Upper lobe of left lung (tissue), 4 donors: ENCODE measurements at regions not wholly inside any gene's neighbourhood (a gene's known extent, or its start where the extent isn't known, plus 50 kb on each side); places are given as distances from the start of the nearest gene placed in this dataset.

Experiments used
- POLR2AphosphoS5 ChIP-seq, 2 donors: sonication (generic); formaldehyde crosslinking; IDR thresholded peaks; one replicate each; pipeline ENCODE4 v1.5.1; 2017; ENCODE audit warnings: antibody characterized with exemption in 2 of 2
- TF ChIP-seq, protein P1 (sequence below), 6 experiments: fragments of 450-650 bp in 4 of 6; fragments of 200-600 bp in 2 of 6; sonication (generic) in 2 of 6; IDR thresholded peaks; one replicate each; pipeline ENCODE4 v1.5.1; 2016 to 2019; ENCODE audit warnings: antibody characterized with exemption in 6 of 6

DNA sequence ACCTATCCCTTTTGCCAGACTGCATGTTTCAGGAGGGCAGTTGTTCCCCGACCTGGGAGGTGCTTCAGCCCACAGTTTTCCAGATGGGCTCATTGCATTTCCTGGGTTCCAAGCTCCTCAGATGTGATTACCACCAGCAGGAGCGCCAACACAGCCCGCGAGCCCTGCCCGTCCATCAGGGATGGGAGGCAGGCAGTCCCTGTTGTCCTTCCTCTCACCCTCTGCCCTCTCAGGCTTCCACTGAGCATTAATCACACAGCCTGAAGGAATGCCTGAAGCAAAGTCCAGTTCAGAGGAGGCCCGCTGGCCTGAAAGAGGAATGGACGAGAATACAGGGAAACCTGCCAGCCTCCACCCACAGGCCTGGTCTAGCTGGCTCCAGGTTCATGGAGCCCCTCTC lies 256.3 kb upstream of the SDK2 start:
- TF ChIP-seq, protein P1, sequence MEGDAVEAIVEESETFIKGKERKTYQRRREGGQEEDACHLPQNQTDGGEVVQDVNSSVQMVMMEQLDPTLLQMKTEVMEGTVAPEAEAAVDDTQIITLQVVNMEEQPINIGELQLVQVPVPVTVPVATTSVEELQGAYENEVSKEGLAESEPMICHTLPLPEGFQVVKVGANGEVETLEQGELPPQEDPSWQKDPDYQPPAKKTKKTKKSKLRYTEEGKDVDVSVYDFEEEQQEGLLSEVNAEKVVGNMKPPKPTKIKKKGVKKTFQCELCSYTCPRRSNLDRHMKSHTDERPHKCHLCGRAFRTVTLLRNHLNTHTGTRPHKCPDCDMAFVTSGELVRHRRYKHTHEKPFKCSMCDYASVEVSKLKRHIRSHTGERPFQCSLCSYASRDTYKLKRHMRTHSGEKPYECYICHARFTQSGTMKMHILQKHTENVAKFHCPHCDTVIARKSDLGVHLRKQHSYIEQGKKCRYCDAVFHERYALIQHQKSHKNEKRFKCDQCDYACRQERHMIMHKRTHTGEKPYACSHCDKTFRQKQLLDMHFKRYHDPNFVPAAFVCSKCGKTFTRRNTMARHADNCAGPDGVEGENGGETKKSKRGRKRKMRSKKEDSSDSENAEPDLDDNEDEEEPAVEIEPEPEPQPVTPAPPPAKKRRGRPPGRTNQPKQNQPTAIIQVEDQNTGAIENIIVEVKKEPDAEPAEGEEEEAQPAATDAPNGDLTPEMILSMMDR (IDR thresholded peaks at IDR 0.05) = no peak
- TF ChIP-seq POLR2AphosphoS5 (IDR thresholded peaks at IDR 0.05) = no peak
